Ovary (tissue), 3 donors: ENCODE measurements at regions not wholly inside any gene's neighbourhood (a gene's known extent, or its start where the extent isn't known, plus 50 kb on each side); places are given as distances from the start of the nearest gene placed in this dataset.

ENCODE experiments used
- CTCF ChIP-seq, 3 donors: fragments of 450-650 bp in 2 of 3; fragments of 200-600 bp in 1 of 3; IDR thresholded peaks; one replicate each; pipeline versions ENCODE4 v1.5.1 to v1.8.0; 2016 to 2022; ENCODE audit warnings: antibody characterized with exemption in 3 of 3, mild to moderate bottlenecking in 1 of 3
- EP300 ChIP-seq: sonication (generic); formaldehyde crosslinking; IDR thresholded peaks from one replicate; pipeline ENCODE4 v1.6.1; 2017; ENCODE audit warnings: antibody characterized with exemption
- POLR2A ChIP-seq: fragments of 450-650 bp; IDR thresholded peaks from one replicate; pipeline ENCODE4 v1.6.1; 2017; ENCODE audit warnings: antibody characterized with exemption, mild to moderate bottlenecking, moderate library complexity
- donor health status: DM: no; HTN: no; CAD: no.

- TF ChIP-seq CTCF (IDR thresholded peaks at IDR 0.05) (no peak), POLR2A (no peak), EP300 (no peak)
These were observed 109.5 kb downstream of the ARL6IP6 start for GRCh38 chr2:152827944-152828343.
